ENCODE measurements at regions not wholly inside any gene's neighbourhood (a gene's known extent, or its start where the extent isn't known, plus 50 kb on each side); places are given as distances from the start of the nearest gene placed in this dataset.

DNA sequence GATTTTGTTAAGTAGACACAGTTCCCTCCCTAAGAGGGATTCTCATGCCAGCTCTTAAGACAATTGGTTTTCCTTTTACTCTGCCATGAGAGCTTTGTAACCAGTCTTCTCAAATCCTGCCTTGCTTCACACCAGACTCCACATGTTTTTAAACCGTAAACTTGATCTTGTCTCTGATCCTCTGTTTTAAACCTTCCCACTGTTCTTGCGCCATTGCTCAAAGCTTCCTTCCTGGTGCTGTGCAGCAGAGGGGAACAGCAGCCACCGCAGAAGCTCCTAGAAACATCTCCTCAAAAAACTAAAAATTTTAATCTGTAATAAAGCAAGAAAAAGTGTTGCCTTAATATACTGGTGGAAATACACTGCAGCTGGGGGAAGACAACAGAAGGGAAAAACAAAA, 154.5 kb upstream of the SATB1 start:
- TF ChIP-seq, protein P1, sequence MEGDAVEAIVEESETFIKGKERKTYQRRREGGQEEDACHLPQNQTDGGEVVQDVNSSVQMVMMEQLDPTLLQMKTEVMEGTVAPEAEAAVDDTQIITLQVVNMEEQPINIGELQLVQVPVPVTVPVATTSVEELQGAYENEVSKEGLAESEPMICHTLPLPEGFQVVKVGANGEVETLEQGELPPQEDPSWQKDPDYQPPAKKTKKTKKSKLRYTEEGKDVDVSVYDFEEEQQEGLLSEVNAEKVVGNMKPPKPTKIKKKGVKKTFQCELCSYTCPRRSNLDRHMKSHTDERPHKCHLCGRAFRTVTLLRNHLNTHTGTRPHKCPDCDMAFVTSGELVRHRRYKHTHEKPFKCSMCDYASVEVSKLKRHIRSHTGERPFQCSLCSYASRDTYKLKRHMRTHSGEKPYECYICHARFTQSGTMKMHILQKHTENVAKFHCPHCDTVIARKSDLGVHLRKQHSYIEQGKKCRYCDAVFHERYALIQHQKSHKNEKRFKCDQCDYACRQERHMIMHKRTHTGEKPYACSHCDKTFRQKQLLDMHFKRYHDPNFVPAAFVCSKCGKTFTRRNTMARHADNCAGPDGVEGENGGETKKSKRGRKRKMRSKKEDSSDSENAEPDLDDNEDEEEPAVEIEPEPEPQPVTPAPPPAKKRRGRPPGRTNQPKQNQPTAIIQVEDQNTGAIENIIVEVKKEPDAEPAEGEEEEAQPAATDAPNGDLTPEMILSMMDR (conservative IDR thresholded peaks at IDR 0.05; ENCODE audit: control insufficient read depth, insufficient read depth, low read depth, low read length) = no peak
- DNase-seq (ENCODE audit: low read depth) = no peak
- no peak overlapping the region for H3K4me3 ChIP-seq (ENCODE audit: control insufficient read depth, low read depth, low read length)

DNA sequence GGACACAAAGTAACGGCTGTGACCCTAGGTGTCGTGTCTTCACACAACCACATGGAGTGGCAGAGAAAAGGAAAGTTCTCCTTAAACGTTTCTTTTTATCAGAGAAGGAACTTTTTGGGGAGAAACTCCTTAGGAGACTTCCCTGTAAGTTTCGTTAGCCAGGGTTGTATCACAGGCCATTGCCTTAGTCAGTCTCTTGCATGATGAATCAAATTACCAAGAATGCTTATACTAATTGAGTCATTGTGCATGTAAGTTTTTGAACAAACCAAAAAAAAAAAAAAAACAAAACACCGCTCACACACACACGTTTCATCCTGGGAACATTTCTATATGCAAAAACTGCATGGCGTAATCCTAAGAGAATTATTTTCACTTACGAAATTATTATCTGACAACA, 150.4 kb upstream of the SATB1 start:
- DNase-seq (ENCODE audit: low read depth) = no peak
- TF ChIP-seq, protein P1 (conservative IDR thresholded peaks at IDR 0.05; ENCODE audit: control insufficient read depth, insufficient read depth, low read depth, low read length) = no peak
- no peak overlapping the region for H3K4me3 ChIP-seq (ENCODE audit: control insufficient read depth, low read depth, low read length)

DNA sequence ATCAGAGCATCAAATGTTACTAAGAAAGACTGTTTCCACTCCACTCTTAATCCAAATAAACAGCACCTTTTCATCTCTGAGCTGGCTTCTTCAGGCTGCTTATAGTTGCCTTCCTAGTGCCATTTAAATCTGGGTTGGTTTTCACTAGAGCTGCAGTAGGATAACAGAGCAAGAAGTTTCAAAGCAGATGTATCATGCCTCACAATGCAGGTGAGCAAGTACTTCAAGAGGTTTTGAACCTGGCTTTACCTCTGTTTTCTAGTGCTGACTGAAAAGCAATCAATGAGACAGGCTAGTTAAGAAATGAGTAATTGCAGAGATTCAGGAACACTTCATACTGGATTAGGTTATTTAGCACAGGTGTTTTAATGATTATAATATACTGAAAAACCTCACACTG, 147.7 kb upstream of the SATB1 start:
- H3K4me3 ChIP-seq (ENCODE audit: control insufficient read depth, low read depth, low read length) = no peak overlapping the region
- TF ChIP-seq, protein P1 (conservative IDR thresholded peaks at IDR 0.05; ENCODE audit: control insufficient read depth, insufficient read depth, low read depth, low read length) = no peak
- DNase-seq (ENCODE audit: low read depth) = no peak

DNA sequence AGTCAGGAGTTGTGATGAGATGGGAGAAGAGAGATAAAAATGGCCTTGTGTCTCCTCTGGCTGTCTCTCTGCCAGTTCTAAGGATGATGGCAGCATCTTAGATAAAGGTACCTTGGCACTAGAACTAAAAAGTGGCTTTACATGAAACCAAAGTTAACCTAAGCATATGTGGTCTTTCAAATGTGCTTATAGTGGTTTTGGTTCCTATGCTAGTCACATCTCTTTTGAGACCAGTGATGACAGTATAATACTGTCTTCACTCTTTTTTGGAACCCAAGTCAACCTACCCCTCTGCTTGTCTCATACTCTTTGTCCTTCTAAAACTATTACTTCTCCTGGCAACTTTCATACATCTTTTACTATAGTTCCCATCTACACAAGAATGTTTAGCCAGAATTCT, 142.2 kb upstream of the SATB1 start:
- no peak overlapping the region for H3K4me3 ChIP-seq (ENCODE audit: control insufficient read depth, low read depth, low read length)
- no peak for DNase-seq (ENCODE audit: low read depth)
- TF ChIP-seq, protein P1 (conservative IDR thresholded peaks at IDR 0.05; ENCODE audit: control insufficient read depth, insufficient read depth, low read depth, low read length) = no peak

DNA sequence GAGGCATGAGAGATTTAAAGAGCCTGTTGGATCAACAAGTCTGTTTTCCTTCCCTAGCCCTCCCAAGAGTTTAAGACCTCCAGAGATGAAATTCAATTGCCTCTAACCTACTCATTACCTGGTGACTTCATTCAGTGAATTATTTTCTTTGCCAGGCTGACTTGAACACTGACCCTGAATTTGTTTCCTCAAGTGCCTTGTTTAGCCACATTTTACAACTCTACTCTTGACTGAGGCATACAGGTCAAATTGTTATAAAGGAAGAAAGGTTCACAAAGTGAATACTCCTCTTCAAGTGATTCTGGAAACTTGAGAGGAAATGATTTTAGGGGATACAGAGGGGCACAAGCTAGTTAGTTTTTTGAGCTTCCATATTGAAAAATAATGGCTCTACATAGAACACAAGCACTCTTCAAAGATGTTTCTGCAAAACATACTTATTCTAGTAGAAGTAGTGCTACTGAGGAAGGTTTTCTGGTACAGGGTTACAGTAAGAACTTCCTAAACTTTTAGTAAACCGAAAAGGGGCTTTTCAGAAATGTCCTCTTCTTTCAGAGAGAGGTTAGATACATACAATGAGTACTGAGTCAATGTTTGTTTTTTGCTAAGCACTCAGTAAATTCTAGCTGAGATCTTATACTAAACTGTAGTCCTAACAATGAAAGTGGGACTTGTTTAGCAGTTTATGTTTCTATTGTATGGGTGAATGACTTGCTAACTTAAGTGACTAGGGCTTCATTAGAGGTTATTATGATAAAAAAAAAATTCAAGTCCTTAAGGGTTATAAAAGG, 137.4 kb upstream of the SATB1 start:
- TF ChIP-seq, protein P1 (conservative IDR thresholded peaks at IDR 0.05; ENCODE audit: control insufficient read depth, insufficient read depth, low read depth, low read length) = no peak
- no peak for DNase-seq (ENCODE audit: low read depth)
- H3K4me3 ChIP-seq (ENCODE audit: control insufficient read depth, low read depth, low read length) = no peak overlapping the region

DNA sequence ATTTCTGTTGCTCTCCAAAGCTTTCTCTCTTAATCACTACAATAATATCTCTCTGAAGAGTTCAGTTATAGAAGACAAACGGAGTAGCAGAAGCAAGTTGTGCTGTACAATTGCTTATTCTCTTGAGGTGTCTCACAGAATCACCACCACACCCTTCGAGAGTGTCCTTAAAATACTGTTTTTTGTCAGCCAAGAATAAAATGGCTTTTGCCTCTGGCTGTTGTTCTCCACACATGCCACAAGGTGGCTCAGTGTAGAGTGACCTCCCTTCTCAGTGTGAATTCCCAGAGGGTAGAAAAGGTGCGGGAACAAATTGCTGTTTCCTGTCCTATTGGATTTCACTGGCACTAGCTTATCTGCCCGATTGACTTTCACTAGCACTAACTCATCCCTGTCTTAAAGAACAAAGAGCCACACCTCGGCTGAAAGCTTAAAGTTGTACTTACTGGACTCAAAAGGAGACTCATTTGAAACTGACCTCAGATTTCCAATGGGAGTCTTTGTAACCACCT, 134.2 kb upstream of the SATB1 start:
- TF ChIP-seq, protein P1 (conservative IDR thresholded peaks at IDR 0.05; ENCODE audit: control insufficient read depth, insufficient read depth, low read depth, low read length) = peak; percentile 57
- H3K4me3 ChIP-seq (ENCODE audit: control insufficient read depth, low read depth, low read length) = no peak overlapping the region
- DNase-seq (ENCODE audit: low read depth) = peak; percentile 25
